ENCODE measurements at regions not wholly inside any gene's neighbourhood (a gene's known extent, or its start where the extent isn't known, plus 50 kb on each side); places are given as distances from the start of the nearest gene placed in this dataset.

DNA sequence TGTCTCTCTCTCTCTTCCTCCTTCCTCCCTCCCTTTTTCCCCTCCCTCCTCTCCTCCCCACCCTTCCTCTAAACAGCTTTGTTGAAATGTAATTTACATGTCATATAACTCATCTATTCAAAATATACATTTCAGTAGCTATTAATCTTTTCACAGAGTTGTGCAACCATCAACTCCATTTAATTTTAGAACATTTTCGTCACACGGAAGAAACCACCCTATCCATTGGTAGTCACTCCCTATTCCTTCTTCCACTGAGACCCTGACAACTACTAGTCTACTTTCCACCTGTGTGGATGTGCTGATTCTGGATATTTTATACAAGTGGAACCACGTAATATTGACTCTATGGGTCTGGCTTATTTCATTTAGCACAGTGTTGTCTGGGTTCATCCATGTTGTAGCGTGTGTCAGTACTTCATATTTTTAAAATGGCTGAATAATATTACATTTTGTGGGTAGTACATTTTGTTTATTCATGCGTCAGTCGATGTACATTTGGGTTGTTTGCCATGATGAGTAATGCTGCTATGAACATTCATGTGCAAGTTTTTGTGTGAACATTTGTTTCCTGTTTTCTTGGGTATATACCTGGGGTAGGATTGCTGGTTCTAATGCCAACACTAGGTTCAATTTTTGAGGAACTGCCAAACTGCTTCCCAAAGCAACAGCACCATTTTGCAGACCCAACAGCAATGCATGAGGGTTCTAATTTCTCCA, 100.1 kb upstream of the GCFC2 start:
- Histone ChIP-seq H3K36me3 (ENCODE audit: control insufficient read depth, low read length) (no peaks in the 10 kb centered on the region), H3K9me3 (ENCODE audit: control insufficient read depth, insufficient read depth, low read length) (no peaks in the 10 kb centered on the region), H3K4me1 (ENCODE audit: control insufficient read depth, low read length) (no peaks in the 10 kb centered on the region), H3K4me3 (ENCODE audit: low read length) (no peak overlapping the region), H3K4me2 (ENCODE audit: low read length) (no peak overlapping the region), H3F3A (ENCODE audit: control insufficient read depth, insufficient read depth) (no peaks in the 10 kb centered on the region), H3K27ac (ENCODE audit: low read depth, low read length) (no peak overlapping the region), H4K20me1 (ENCODE audit: control insufficient read depth, insufficient read depth, low read depth, low read length) (no peaks in the 10 kb centered on the region), H3K27me3 (ENCODE audit: control insufficient read depth, low read length) (no peaks in the 10 kb centered on the region), H3K9me2 (replicated peaks; ENCODE audit: control insufficient read depth, low read length) (no peaks in the 10 kb centered on the region), H3K79me2 (ENCODE audit: control insufficient read depth, low read length) (no peaks in the 10 kb centered on the region)
- TF ChIP-seq, protein P1, sequence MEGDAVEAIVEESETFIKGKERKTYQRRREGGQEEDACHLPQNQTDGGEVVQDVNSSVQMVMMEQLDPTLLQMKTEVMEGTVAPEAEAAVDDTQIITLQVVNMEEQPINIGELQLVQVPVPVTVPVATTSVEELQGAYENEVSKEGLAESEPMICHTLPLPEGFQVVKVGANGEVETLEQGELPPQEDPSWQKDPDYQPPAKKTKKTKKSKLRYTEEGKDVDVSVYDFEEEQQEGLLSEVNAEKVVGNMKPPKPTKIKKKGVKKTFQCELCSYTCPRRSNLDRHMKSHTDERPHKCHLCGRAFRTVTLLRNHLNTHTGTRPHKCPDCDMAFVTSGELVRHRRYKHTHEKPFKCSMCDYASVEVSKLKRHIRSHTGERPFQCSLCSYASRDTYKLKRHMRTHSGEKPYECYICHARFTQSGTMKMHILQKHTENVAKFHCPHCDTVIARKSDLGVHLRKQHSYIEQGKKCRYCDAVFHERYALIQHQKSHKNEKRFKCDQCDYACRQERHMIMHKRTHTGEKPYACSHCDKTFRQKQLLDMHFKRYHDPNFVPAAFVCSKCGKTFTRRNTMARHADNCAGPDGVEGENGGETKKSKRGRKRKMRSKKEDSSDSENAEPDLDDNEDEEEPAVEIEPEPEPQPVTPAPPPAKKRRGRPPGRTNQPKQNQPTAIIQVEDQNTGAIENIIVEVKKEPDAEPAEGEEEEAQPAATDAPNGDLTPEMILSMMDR (IDR thresholded peaks at IDR 0.05; ENCODE audit: low read depth, low read length, poor library complexity, severe bottlenecking) = no peak
- TF ChIP-seq EZH2phosphoT487 (IDR thresholded peaks at IDR 0.05; ENCODE audit: borderline replicate concordance, low read length) = no peak

DNA sequence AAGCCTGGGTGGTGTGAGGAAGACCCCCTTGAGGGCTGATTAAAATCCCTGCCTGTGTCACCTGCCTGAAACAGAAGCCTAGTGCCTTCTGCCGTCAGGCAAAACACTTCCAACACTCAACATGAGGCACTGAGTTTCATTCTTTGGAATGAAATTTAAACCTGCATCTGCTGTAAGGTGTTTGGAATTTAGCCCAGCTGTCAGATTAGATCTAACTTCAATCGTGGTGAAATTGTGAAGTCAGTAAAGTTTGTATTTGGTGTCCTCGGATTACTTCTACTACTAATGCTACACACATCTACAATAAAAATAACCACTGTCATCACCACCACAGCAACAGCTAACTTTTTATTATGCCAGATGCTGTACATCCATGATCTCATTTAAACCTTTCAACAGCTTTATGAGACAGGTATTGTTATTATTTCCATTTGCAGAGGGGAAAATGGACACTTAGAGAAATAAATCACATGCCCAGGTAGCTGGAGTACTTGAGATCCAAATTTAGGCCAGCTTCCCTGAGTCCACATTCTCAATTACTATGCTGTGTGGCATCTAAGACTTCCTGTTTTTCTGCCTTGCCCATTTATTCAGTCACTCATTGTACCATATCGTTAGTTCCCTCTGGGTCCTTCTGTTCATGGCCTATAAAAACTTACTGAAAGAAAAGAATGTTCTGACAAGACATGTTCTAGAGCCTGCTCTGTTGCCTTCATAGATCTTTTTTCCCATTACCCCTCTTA, 98.2 kb upstream of the GCFC2 start:
- Histone ChIP-seq H3K4me1 (ENCODE audit: control insufficient read depth, low read length) (no peaks in the 10 kb centered on the region), H3K4me2 (ENCODE audit: low read length) (no peak overlapping the region), H4K20me1 (ENCODE audit: control insufficient read depth, insufficient read depth, low read depth, low read length) (no peaks in the 10 kb centered on the region), H3K9me2 (replicated peaks; ENCODE audit: control insufficient read depth, low read length) (no peaks in the 10 kb centered on the region), H3K9me3 (ENCODE audit: control insufficient read depth, insufficient read depth, low read length) (no peaks in the 10 kb centered on the region), H3K79me2 (ENCODE audit: control insufficient read depth, low read length) (no peaks in the 10 kb centered on the region), H3F3A (ENCODE audit: control insufficient read depth, insufficient read depth) (no peaks in the 10 kb centered on the region), H3K27ac (ENCODE audit: low read depth, low read length) (no peak overlapping the region), H3K4me3 (ENCODE audit: low read length) (no peak overlapping the region), H3K36me3 (ENCODE audit: control insufficient read depth, low read length) (no peaks in the 10 kb centered on the region), H3K27me3 (ENCODE audit: control insufficient read depth, low read length) (no peaks in the 10 kb centered on the region)
- TF ChIP-seq, protein P1 (IDR thresholded peaks at IDR 0.05; ENCODE audit: low read depth, low read length, poor library complexity, severe bottlenecking) = no peak
- no peak for TF ChIP-seq EZH2phosphoT487 (IDR thresholded peaks at IDR 0.05; ENCODE audit: borderline replicate concordance, low read length)

DNA sequence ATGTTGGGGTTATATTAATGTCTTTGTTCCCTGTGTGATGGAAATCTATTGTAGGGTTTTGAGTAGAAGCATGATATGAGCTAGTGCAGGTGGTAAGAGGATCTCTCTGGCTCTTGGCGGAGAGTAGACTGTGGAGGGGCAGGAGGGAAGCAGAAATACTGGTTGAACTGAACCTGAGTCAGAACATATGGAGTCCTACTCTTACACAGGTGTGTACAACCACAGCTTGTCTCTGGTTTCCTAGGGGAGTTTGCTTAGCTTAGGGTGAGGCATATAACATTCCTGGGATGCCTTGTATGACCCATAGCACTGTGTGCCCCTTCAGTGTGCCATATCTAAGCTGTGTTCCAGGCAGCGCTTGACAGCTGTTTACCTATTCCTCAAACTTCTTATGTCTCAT, 97.3 kb upstream of the GCFC2 start:
- Histone ChIP-seq H3K4me2 (ENCODE audit: low read length) (no peak overlapping the region), H3K9me2 (replicated peaks; ENCODE audit: control insufficient read depth, low read length) (no peaks in the 10 kb centered on the region), H3K4me3 (ENCODE audit: low read length) (no peak overlapping the region), H4K20me1 (ENCODE audit: control insufficient read depth, insufficient read depth, low read depth, low read length) (no peaks in the 10 kb centered on the region), H3K36me3 (ENCODE audit: control insufficient read depth, low read length) (no peaks in the 10 kb centered on the region), H3K79me2 (ENCODE audit: control insufficient read depth, low read length) (no peaks in the 10 kb centered on the region), H3K27ac (ENCODE audit: low read depth, low read length) (no peak overlapping the region), H3K27me3 (ENCODE audit: control insufficient read depth, low read length) (no peaks in the 10 kb centered on the region), H3K9me3 (ENCODE audit: control insufficient read depth, insufficient read depth, low read length) (no peaks in the 10 kb centered on the region), H3F3A (ENCODE audit: control insufficient read depth, insufficient read depth) (no peaks in the 10 kb centered on the region), H3K4me1 (ENCODE audit: control insufficient read depth, low read length) (no peaks in the 10 kb centered on the region)
- TF ChIP-seq, protein P1 (IDR thresholded peaks at IDR 0.05; ENCODE audit: low read depth, low read length, poor library complexity, severe bottlenecking) = no peak
- TF ChIP-seq EZH2phosphoT487 (IDR thresholded peaks at IDR 0.05; ENCODE audit: borderline replicate concordance, low read length) = no peak
